ENCODE measurements at regions not wholly inside any gene's neighbourhood (a gene's known extent, or its start where the extent isn't known, plus 50 kb on each side); places are given as distances from the start of the nearest gene placed in this dataset.
"Not testable (repeated sequence)": the region's sequence is repeated elsewhere in the genome, so short reads cannot be mapped to it uniquely, and the experiment has no call there.

DNA sequence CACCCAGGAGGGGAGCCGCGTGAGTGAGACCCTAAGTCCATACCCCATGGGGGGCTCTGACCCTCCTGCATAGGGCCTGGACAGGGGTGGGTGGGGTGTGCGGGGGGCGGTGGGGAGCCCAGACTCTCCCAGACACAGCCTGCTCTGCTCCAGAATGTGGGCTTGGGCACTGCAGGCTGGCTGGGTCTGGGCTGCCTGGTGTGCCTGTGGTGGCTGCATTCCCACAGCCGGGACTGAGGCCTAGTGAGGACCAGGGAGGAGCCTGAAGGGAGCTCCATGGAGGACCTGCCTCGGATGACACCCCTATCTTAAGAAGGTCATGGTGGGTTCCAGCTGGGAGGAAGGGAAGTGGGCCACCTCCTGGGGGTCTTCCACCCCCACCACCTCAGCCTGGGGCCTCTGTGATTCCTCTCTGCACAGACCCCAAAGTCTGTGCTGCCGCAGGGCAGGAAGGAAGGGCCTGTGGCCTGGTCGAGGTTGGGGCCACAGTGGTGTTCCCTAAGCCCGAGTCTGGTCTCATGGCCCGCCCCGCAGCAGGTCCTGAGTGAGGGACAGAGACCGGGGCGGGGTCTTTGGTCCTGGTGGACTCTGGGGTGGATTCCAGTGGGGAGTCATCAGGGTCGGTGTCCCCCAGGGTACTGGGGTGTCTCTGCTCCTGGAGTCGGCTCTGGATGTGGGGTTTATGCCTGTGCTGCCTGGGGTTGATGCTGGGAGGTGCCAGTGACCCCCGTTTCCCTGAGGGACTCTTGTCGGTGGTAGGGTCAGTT lies 392.3 kb downstream of the TMEM121 start:
- no peak for DNase-seq (ENCODE audit: low read depth)

DNA sequence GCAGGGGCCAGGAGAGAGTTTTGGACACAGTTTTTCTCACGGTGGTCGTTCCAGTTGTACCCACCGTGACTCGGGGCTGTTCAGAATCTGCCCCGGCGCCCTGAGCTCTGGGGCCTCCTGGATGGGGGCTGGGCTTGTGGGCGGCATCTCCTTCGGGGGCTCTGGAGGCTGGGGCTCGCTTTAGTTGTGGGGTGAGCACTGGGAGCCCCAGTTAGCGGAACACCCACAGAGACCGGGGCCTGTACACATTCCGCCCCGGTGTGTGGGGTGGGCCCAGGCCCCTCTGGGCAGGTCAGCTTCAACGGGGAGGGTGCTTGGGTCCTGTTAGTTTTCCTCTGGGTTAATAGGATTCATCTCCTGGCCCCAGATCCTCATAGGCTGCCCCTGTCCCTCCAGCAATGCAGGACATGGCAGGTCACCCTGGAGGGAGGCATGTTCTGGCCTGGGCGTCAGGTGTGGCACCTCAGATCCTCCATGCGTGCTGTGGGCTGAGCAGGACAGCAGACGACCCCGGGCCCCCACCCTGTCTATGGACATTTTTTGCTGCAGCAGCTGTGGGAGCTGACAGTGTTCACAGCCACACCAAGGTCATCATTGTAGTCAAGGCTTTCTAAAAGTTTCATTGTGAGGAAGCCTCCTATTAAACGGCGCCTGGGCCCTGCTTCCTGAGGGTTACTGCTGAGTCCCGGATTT lies 393.2 kb downstream of the TMEM121 start:
- DNase-seq (ENCODE audit: low read depth) = no peak

DNA sequence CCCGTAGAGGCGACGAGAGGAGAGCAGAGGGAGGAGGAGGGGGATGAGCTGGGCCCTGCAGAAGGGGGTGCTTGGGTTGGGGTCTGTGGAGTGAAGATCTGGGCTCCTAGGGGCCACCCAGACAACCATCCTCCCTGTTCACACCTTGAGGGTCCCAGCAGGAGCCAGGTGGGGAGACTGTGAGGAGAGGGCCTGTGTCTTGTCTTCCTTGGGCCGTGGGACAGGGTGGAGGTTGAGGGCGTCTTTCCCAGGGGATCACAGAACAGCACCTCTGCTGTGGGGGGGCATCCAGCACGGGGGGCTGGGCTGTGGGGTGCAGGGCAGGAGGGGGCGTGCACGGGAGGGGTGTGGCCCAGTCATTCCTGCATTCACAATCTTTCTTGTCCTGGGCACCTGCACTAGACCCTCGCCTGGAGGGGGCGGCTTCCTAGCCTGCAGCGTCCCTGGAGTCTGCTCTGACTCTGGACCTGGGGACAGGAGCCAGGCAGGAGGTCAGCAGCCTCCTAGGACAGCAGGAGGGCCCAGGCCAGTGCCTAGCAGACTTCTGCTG lies 393.8 kb downstream of the TMEM121 start:
- not testable (repeated sequence) for DNase-seq (ENCODE audit: low read depth)

DNA sequence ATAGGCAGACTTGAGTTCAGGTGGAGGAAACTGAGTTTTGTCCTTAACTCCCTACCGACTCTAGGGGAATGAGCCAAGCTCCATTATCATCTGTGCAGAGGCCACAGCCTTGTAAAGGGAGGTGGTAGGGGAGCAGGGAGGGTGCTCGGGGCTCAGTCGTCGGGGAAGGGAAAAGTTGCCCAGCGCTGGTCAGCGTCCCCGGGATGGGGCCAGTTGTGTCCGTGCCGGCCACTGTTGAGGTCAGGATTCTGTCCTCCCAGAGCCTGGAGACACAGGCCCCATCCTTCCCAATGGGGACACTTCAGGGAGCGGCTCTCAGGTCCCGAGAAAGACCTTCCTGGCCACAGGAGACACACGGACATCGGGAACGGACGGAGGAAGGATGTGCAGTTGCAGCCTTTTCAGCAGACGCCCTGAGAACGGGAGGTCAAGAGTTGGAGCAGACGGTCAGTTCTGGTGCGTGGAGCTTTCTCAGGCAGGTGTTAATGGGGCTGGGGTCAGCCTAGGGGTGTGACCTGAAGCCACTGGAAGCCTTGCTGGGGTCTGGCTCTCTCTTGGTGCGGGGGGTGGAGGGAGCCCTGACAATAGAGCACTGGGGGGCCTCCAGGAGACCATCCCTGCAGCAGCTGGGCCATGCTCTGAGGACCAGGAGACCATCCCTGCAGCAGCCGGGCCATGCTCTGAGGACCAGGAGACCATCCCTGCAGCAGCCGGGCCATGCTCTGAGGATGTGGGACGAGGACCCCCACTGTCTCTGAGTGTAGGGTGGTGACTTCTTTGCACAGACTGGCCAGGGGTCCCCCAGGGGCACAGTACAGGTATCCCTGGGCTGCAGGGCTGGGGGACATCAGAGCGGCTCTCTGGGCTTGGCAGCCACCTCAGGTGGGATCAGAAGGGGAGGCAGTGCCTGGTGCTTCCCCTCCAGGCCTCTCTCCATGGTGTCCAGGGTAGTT lies 394.7 kb downstream of the TMEM121 start:
- not testable (repeated sequence) for DNase-seq (ENCODE audit: low read depth)

DNA sequence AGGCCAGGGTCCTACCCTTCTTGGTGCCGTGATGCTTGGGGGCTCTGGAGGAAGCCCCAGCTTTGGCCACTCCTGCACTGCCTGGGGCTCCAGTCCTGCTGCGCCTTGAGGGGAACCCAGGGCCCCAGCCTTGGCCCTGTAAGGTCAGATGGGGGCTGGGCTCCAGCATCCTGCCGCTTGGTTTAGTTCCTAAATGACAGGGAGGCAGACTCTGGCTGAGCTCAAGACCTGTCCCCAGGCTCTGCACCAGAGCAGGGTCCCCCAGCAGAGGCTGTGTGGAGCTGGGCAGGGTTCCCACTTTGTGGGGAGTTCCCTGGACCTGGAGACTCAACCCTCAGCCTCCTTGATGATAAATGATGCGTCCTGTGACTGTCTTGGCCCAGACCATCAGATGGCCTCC lies 395.4 kb downstream of the TMEM121 start:
- not testable (repeated sequence) for DNase-seq (ENCODE audit: low read depth)

DNA sequence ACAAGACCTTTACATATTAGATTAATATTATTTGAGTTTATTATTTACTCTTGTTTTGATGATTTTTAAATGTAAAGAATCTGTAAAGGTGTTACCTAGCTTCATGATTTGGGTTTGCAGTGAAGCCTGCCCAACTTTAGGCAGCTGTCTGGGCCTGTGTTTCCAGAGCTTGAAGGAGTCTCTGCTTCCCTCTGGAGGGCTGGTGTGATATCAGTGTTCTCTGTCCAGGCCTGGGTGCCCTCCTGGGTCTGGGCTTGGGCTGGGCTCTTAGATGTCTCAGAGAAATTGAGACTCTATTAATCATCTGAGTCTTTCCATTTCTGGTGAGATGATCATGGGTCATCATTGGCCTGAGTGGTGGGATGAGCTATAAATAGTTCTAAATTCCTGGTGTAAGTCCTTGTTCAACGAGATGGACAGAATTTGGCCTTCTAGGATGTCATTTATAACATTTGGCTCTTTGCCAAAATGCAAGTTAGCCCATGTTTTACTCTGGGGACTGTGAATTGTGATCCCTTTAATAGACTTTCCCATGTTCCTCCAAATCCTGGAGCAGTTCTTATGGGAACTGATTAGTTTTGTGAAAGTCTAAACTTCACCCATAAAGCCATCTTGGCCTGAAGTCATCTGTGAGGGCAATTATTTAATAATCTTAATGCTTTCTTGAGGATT lies 397.3 kb downstream of the TMEM121 start:
- not testable (repeated sequence) for DNase-seq (ENCODE audit: low read depth)

DNA sequence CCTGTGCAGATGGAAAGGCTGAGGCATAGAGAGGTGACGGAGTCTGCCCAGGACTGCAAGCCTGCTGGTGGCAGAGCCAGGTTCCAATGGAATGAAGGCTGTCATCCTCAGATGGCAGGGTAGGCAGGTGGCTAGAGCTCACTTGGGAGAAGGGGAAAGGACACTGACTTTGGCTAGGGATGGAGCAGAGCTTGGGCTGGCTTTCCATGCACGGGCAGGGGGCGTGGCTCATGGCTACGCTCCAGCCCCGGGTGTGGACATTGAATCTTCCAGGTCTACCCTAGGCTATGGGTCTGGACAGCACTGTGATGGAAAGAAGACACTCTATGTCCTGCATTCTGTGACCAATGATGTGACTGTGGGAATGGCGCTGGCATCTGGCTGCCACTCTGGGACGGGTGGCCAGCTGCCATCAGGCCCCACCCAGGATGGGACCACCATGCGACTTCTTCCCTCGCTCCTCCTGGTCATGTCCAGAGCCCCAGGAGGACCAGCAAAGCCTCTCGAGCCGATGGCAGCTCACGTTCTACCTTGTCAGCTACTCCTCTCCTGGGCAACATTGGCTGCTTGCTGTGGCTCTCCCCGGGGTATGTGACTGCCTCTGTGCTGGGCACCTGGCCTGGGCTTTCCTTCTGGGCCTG lies 398.7 kb downstream of the TMEM121 start:
- DNase-seq (ENCODE audit: low read depth) = no peak

DNA sequence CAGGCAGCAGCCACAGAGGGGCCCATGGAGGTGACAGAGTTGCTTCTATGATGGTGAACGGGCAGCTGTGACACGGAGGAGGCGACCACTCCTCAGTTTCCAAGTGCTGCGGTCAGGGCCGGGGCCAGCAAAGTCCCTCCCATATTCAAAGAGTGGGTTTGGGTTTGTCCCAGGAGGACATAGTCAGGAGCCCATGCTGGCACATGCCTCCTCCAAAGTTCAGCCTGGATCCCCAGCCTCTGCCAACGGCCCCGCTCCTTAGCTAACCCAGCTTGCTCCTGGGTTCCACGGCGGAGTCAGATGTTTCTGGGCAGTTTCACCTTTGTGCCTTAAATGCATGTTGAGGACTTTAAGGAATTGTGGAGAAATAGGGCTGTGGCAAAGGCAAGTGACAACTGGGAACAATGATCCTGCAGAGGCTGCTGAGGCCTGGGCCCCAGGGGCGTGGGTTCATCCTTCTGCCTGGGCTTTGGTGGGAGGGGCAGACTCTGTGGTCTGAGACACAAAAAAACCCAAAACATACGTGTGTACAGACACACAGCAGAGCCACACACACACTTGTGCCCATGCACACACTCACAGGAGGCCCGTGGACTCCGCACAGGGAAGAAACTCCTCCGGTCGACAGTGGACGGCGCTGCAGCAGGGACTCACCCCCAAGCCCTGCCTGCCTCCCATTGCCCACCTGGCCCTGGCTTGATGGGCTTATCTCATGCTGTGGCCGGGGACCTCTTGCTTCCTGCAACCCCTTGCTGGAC lies 399.4 kb downstream of the TMEM121 start:
- no peak for DNase-seq (ENCODE audit: low read depth)

DNA sequence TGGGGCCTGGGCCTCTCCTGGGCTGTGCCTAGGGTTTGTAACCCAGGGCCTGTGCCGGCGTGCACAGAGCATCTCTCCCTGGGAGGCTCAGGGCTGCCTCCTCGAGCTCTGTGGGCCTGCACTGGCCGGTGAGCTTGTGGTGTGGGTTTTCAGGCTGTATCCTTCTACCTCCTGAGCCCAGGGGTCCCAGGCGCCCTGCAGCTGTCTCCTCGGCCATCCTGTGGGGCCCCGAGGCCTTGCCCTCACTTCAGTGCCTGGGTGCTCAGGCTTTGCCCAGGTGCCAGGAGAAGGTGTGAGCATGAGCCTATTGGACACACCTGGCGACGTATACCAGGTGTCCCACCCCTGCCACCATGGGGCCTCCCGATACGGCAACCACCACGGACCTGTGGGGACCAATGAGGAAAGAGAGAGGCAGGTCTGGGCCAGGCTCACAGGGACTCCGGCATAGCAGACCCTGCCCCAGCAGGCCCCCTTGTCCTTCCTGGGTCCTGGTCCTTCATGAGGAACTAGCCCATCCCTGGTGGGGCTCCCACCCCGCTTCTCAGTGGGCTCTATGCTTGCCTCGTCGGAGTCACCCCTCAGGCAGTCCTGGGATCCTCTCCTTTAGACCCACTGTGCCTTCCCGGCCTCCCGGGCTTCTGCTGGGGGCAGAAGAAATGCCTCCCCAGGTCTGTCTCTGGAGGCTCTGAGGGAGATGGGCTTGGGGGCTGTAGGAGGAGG lies 400.2 kb downstream of the TMEM121 start:
- no peak for DNase-seq (ENCODE audit: low read depth)

DNA sequence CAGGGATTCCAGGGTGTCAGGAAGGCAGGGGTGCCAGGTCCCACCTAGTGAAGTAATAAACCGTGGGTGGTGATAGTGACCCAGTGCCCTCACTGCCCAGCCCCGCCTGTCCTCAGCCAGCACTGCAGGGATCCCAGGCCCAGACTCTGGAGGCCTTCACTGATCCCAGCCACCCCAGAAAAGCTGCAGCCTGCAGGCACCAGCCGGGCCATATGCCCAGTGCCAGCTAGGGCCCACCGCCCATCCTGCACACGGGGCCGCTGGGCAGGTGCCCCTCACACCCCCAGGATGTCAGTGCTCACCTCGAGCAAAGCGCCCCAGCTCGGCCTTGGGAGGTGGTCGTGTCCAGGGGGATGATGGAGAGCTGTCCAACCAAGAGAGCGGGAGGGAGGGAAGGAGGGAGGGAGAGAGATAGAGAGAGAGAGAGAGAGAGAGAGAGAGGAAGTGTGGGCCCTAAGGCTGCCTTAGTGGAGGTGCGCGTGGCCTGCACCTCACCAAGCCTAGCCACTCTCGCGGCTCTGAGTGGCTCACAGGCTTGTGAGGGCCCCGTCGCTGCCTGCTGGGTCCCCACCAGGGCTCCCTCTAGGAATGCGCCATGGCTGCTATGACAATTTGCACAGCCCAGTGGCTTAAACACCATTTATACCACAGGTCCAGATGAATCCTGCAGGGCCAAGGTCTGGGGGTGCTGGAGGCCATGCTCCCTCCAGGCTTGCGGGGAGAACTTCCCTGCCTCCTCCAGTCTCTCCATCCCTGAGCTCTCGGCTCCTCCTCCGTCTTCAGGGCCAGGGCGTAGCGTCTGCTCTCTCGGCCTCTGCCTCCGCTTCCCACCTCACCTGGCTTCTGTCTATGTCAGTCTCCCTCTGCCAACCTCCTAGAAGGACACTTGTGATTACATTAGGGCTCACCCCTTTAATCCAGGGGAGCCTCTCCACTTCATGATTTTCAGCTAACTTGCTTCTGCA lies 401.0 kb downstream of the TMEM121 start:
- no peak for DNase-seq (ENCODE audit: low read depth)

DNA sequence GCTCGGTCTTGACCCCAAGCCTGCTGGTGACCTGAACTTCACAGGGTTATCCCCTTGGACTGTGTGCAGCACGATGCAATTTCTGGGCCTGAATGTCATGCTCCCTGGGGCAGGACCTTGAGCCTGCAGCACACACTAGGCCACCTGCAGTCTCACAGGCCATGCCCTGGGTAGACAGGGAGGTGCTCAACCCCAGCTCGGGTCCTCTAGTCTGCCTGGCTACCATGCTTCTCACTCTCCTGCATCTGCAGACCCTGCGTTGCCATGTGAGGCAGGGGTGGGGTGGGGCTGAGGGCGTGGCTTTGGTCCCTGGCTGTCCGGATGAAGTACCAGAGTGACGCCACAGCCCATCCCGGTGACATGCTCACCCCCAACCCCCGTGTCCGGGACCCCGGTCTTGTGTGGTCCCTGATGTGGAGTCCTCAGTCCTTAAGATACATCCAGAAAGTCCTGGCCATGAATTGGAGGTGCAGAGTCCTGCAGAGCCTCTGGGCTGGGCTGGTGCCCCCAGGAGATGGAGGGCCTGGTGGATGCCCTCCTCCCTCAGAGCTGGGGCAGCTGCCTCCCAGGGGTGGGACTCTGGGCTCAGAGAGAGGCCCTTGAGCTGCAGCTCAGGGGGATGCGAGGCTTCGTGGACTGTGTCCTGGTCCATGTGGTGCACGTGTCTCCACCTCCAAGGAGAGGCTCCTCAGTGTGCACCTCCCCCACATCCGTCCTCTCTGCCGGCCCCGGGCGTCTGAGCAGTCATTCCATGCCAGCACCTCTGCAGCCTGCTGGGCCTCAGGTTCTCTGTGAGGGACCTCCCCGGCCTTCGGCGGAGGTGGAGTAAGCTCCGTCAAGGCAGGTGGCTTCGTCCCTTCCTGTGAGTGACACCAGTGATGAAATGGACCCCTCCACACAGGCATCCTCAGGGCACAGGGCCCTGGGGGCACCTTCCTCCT lies 402.1 kb downstream of the TMEM121 start:
- not testable (repeated sequence) for DNase-seq (ENCODE audit: low read depth)

DNA sequence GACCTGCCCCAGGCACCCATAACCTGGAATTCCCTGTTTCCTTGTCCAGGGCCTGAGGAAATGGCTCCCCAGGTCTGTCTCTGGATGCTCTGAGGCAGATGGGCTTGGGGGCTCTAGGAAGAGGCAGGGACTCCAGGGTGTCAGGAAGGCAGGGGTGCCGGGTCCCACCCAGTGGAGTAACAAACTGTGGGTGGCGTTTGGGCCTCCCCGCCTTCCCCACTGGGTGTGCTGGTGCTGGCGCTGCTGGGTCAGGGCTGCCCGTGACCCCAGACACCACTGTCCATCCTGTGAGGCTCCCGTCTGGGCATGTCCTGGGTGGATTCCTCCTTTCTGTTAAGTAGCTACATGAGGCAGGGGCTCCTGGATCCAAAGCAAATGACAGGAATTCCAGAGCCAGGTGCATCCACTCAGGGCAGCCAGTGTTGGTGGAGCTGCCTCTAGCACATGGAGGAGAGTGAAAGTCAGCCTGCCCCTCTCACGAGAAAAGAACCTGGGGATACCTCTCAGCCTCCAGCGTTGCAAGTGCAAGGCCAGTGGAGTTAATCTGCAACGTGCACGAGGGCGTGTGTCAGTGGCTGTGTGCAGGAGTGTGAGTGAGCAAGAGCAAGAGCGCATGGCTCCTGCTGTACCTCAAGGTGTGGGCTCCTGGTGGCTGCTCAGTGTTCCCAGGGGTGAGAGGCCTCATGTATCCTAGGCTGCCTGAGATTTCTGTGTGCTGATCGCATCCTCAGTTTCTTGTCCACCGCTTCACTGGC lies 403.1 kb downstream of the TMEM121 start:
- DNase-seq (ENCODE audit: low read depth) = no peak

DNA sequence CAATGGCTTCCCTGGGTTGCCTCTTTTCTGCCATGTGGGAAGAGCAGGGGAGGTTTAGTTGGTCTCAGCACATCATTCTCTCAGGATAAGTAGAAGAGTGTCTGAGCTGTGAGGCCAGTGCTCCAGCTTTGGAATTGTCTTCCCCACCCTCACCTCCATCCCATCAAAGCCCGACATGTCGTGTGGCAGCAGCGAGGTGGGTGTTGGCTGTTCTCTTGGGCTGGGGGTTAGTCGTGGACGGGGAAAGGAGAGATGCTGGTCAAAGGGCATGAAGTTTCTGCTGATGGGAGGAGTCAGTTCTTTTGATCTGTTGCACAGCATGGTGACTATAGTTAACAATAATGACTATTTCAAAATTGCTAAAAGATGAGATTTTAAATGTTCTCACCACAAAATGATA lies 404.2 kb downstream of the TMEM121 start:
- DNase-seq (ENCODE audit: low read depth) = no peak

DNA sequence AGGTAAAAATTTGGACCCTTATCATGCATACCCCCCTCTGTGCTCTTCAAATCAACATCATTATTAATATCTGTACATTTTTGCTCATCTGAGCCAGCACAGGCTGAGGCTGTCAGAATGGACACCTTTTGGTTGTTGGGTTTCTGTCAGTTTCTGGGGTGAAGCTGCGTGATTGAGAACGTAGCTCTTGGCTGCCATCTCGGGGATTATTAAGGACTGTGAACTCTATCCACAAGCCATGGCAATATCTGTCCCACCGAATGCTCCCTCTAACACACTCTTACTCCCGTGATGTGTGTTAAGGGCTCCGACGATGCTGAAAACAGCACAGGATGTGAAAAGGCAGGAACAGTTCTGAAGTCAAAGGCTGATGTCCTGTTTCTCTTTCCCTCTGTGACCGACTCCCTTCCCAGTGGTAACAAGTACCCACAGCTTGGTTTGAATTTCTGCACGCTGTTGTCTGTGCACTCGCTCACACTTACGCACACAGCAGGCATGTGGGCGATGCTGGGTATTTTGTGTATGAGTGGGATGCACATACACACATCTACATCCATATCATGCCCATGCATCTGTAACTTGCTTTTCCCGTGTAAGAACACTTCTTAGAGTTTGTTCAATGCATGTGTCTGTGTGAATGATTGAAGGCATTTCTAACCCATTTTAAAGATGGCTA lies 405.6 kb downstream of the TMEM121 start:
- DNase-seq (ENCODE audit: low read depth) = no peak

DNA sequence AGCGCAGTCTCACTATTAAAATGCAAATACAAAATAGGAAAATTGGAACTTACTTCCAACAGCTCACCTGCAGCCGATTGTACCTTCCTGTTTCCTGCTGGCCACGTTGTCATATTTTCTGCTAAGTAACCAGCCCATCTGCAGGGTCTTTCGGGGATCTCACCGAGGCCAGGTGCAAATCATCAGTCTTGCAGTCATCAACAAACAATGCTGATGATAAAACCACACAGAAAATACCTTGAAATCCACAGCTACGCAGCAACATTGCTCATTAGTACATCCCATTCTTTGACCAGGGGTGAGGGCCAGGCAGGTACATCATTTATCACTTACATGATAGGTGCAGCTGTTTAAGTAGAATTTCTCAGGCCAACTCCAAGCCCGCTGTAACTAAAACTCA lies 406.9 kb downstream of the TMEM121 start:
- no peak for DNase-seq (ENCODE audit: low read depth)

DNA sequence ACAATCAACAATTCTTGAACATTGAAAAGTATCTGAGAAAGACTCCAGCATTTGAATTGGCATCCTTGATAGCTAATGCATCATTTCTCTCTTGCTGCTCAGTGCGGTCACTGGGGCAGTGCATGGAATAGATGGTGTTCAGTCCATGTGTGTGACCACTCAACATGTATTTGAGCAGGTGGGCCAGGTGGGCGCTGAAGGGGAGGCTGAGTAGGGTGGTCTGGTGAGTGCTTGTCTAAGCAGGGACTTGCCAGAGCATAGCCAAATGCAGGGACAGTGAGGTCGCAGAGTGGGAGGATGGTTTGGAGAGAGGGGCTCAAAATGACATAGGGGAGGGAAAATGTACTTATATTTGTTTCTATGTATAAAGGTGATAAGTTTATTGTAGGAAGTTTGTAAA lies 409.0 kb downstream of the TMEM121 start:
- no peak for DNase-seq (ENCODE audit: low read depth)
